ENCODE measurements at regions not wholly inside any gene's neighbourhood (a gene's known extent, or its start where the extent isn't known, plus 50 kb on each side); places are given as distances from the start of the nearest gene placed in this dataset.

GRCh38 chr11:115869780-115870431, 365.7 kb upstream of the CADM1 start:
- TF ChIP-seq CTCF (IDR thresholded peaks at IDR 0.05; ENCODE audit: low read depth, low read length, missing control alignments): no peak
- no peak overlapping the region for H3K4me3 ChIP-seq (replicated peaks; ENCODE audit: low read depth, low read length)
- no peak for DNase-seq (ENCODE audit: extremely low read depth, low read depth)

GRCh38 chr11:115869131-115869530, 364.9 kb upstream of the CADM1 start:
- H3K4me3 ChIP-seq (replicated peaks; ENCODE audit: low read depth, low read length): no peak overlapping the region
- DNase-seq (ENCODE audit: extremely low read depth, low read depth): no peak
- TF ChIP-seq CTCF (IDR thresholded peaks at IDR 0.05; ENCODE audit: low read depth, low read length, missing control alignments): no peak

- DNase-seq (ENCODE audit: extremely low read depth, low read depth): no peak
- no peak for TF ChIP-seq CTCF (IDR thresholded peaks at IDR 0.05; ENCODE audit: low read depth, low read length, missing control alignments)
- no peak overlapping the region for H3K4me3 ChIP-seq (replicated peaks; ENCODE audit: low read depth, low read length)
Measured at GRCh38 chr11:115860246-115860645, 356.0 kb upstream of the CADM1 start.

- no peak for TF ChIP-seq CTCF (IDR thresholded peaks at IDR 0.05; ENCODE audit: low read depth, low read length, missing control alignments)
- no peak for DNase-seq (ENCODE audit: extremely low read depth, low read depth)
- H3K4me3 ChIP-seq (replicated peaks; ENCODE audit: low read depth, low read length): no peak overlapping the region
Measured at GRCh38 chr11:115848611-115849010, 344.4 kb upstream of the CADM1 start.

GRCh38 chr11:115848080-115848479, 343.9 kb upstream of the CADM1 start:
- no peak for DNase-seq (ENCODE audit: extremely low read depth, low read depth)
- TF ChIP-seq CTCF (IDR thresholded peaks at IDR 0.05; ENCODE audit: low read depth, low read length, missing control alignments): no peak
- no peak overlapping the region for H3K4me3 ChIP-seq (replicated peaks; ENCODE audit: low read depth, low read length)

- TF ChIP-seq CTCF (IDR thresholded peaks at IDR 0.05; ENCODE audit: low read depth, low read length, missing control alignments): no peak
- no peak for DNase-seq (ENCODE audit: extremely low read depth, low read depth)
- H3K4me3 ChIP-seq (replicated peaks; ENCODE audit: low read depth, low read length): no peak overlapping the region
Measured at GRCh38 chr11:115845872-115846271, 341.7 kb upstream of the CADM1 start.

GRCh38 chr11:115843685-115844084, 339.5 kb upstream of the CADM1 start:
- H3K4me3 ChIP-seq (replicated peaks; ENCODE audit: low read depth, low read length): no peak overlapping the region
- DNase-seq (ENCODE audit: extremely low read depth, low read depth): no peak
- TF ChIP-seq CTCF (IDR thresholded peaks at IDR 0.05; ENCODE audit: low read depth, low read length, missing control alignments): no peak
